H1 (cell line): ENCODE measurements at regions not wholly inside any gene's neighbourhood (a gene's known extent, or its start where the extent isn't known, plus 50 kb on each side); places are given as distances from the start of the nearest gene placed in this dataset.
A peak's percentile ranks its signal among the peaks of the same experiment; 100 is the strongest.

Experiments used
- CTCF ChIA-PET: fragments of 300-600 bp; sonication (Branson Sonifier 250); formaldehyde crosslinking; loops from one replicate; lab custom pipeline; 2021; ENCODE audit not compliant: partially characterized antibody; lab: Charles Lee
- POLR2A ChIA-PET: fragments of 300-600 bp; sonication (Branson Sonifier 250); formaldehyde crosslinking; loops from one replicate; lab custom pipeline; 2021; ENCODE audit warnings: inconsistent platforms; ENCODE audit not compliant: partially characterized antibody; lab: Charles Lee
- DNase-seq, 2 experiments: peaks; one replicate each; pipeline versions ENCODE4 v3.0.0 to v3.0.0-alpha.2; 2010 to 2022; ENCODE audit warnings: low spot score in 2 of 2, low read depth in 1 of 2, mixed read lengths in 1 of 2
- FAIRE-seq: peaks from 2 replicates; lab custom pipeline; 2011; peaks lifted over from hg19 to GRCh38; lab: Jason Lieb, UNC
- H2AFZ ChIP-seq: 2 replicates; pipeline ENCODE4 v1.8.1; 2012; ENCODE audit warnings: low read length, inconsistent platforms
- H2AK5ac ChIP-seq: 2 replicates; pipeline ENCODE4 v1.6.1; 2013; ENCODE audit warnings: low read depth, low read length
- H2BK120ac ChIP-seq: replicated peaks from 2 replicates; pipeline ENCODE3; 2013; ENCODE audit warnings: low read depth, low read length, inconsistent platforms
- H2BK12ac ChIP-seq: 2 replicates; pipeline ENCODE4 v1.6.1; 2013; ENCODE audit warnings: low read depth, low read length
- H2BK15ac ChIP-seq: 2 replicates; pipeline ENCODE4 v1.6.1; 2013; ENCODE audit warnings: low read length
- H2BK20ac ChIP-seq: 2 replicates; pipeline ENCODE4 v1.6.1; 2013; ENCODE audit warnings: low read length
- H2BK5ac ChIP-seq: 2 replicates; pipeline ENCODE4 v1.6.1; 2013; ENCODE audit warnings: low read depth, low read length
- H3K14ac ChIP-seq: 2 replicates; pipeline ENCODE4 v1.6.1; 2013; ENCODE audit warnings: inconsistent platforms; ENCODE audit not compliant: insufficient read length
- H3K18ac ChIP-seq: 2 replicates; pipeline ENCODE4 v1.6.1; 2013; ENCODE audit warnings: low read length; ENCODE audit errors: extremely low read depth
- H3K23ac ChIP-seq: 2 replicates; pipeline ENCODE4 v1.6.1; 2013; ENCODE audit warnings: inconsistent platforms; ENCODE audit not compliant: insufficient read length
- H3K23me2 ChIP-seq: 2 replicates; pipeline ENCODE4 v1.6.1; 2013; ENCODE audit warnings: low read depth, low read length
- H3K27ac ChIP-seq: 2 replicates; pipeline ENCODE4 v1.6.1; 2011; ENCODE audit warnings: low read depth, low read length, inconsistent platforms
- H3K27me3 ChIP-seq, 4 experiments: replicated peaks in 1 of 4; 1 replicate in 1 of 4; 2 replicates in 3 of 4; pipeline versions ENCODE4 v1.6.1 to v1.8.1; 2011 to 2013; ENCODE audit warnings: low read length in 3 of 4, mild to moderate bottlenecking in 3 of 4, inconsistent platforms in 2 of 4, mixed read lengths in 2 of 4, moderate library complexity in 1 of 4; ENCODE audit not compliant: control insufficient read depth in 3 of 4, insufficient read depth in 3 of 4; ENCODE audit errors: extremely low read depth in 1 of 4
- H3K36me3 ChIP-seq, 4 experiments: 2 replicates each; pipeline versions ENCODE4 v1.6.1 to v1.8.1; 2011 to 2013; ENCODE audit warnings: mild to moderate bottlenecking in 4 of 4, low read length in 3 of 4, moderate library complexity in 2 of 4, control low read depth in 1 of 4, inconsistent platforms in 1 of 4; ENCODE audit not compliant: insufficient read depth in 4 of 4, control insufficient read depth in 2 of 4
- H3K4ac ChIP-seq: replicated peaks from 2 replicates; pipeline ENCODE3; 2013; ENCODE audit warnings: low read length, low read depth, mixed read lengths, inconsistent platforms; ENCODE audit not compliant: insufficient read length
- H3K4me1 ChIP-seq, 4 experiments: replicated peaks in 1 of 4; 1 replicate in 1 of 4; 2 replicates in 3 of 4; pipeline versions ENCODE4 v1.6.1 to v1.8.1; 2011 to 2013; ENCODE audit warnings: low read length in 3 of 4, inconsistent platforms in 2 of 4, mixed read lengths in 1 of 4; ENCODE audit not compliant: insufficient read depth in 4 of 4, control insufficient read depth in 3 of 4
- H3K4me2 ChIP-seq, 2 experiments: 2 replicates each; pipeline versions ENCODE4 v1.6.1 to v1.8.1; 2011 to 2013; ENCODE audit warnings: low read depth in 2 of 2, low read length in 2 of 2, control low read depth in 1 of 2, inconsistent platforms in 1 of 2, mild to moderate bottlenecking in 1 of 2; ENCODE audit not compliant: insufficient read depth in 1 of 2
- H3K4me3 ChIP-seq, 4 experiments: fragments of 200-600, 300-600 bp in 1 of 4; sonication (generic), shearing (Covaris generic), sonication (Bioruptor Twin) in 1 of 4; 2 replicates each; pipeline versions ENCODE4 v1.5.1 to v1.8.1; 2011 to 2016; ENCODE audit warnings: low read length in 4 of 4, low read depth in 3 of 4, control low read depth in 2 of 4, inconsistent platforms in 2 of 4, mild to moderate bottlenecking in 2 of 4, mixed read lengths in 1 of 4, moderate library complexity in 1 of 4; ENCODE audit not compliant: insufficient read depth in 2 of 4; ENCODE audit errors: extremely low read depth in 1 of 4
- H3K56ac ChIP-seq: replicated peaks from 2 replicates; pipeline ENCODE3; 2013; ENCODE audit warnings: low read depth, mild to moderate bottlenecking, mixed read lengths, low read length, inconsistent platforms; ENCODE audit not compliant: insufficient read length
- H3K79me1 ChIP-seq: 2 replicates; pipeline ENCODE4 v1.6.1; 2013; ENCODE audit warnings: low read depth, low read length, control low read depth
- H3K79me2 ChIP-seq, 2 experiments: 2 replicates each; pipeline versions ENCODE4 v1.6.1 to v1.8.1; 2012 to 2013; ENCODE audit warnings: low read length in 2 of 2, mild to moderate bottlenecking in 2 of 2, inconsistent platforms in 1 of 2; ENCODE audit not compliant: insufficient read depth in 2 of 2, control insufficient read depth in 1 of 2
- H3K9ac ChIP-seq, 4 experiments: replicated peaks in 1 of 4; 1 replicate in 1 of 4; 2 replicates in 3 of 4; pipeline versions ENCODE4 v1.6.1 to v1.8.1; 2011 to 2013; ENCODE audit warnings: low read depth in 3 of 4, low read length in 3 of 4, control low read depth in 2 of 4, mild to moderate bottlenecking in 2 of 4, moderate library complexity in 2 of 4, inconsistent platforms in 1 of 4; ENCODE audit errors: extremely low read depth in 1 of 4
- H3K9me3 ChIP-seq, 2 experiments: 2 replicates each; pipeline versions ENCODE4 v1.6.1 to v1.8.1; 2012 to 2013; ENCODE audit warnings: mild to moderate bottlenecking in 2 of 2, moderate library complexity in 2 of 2, control low read depth in 1 of 2, inconsistent platforms in 1 of 2, low read depth in 1 of 2, low read length in 1 of 2, mixed read lengths in 1 of 2; ENCODE audit not compliant: insufficient read depth in 2 of 2
- H4K20me1 ChIP-seq, 2 experiments: replicated peaks in 1 of 2; 2 replicates each; pipeline versions ENCODE3 to v1.8.1; 2011 to 2013; ENCODE audit warnings: inconsistent platforms in 2 of 2, low read length in 2 of 2, mild to moderate bottlenecking in 1 of 2; ENCODE audit not compliant: insufficient read depth in 2 of 2, control insufficient read depth in 1 of 2
- H4K5ac ChIP-seq: 2 replicates; pipeline ENCODE4 v1.6.1; 2013; ENCODE audit warnings: low read length, low read depth, mixed read lengths, inconsistent platforms; ENCODE audit not compliant: insufficient read length
- H4K8ac ChIP-seq: 2 replicates; pipeline ENCODE4 v1.8.0; 2013; ENCODE audit warnings: mild to moderate bottlenecking, moderate library complexity, low read length, inconsistent platforms; ENCODE audit not compliant: insufficient read depth; ENCODE audit errors: extremely low read depth
- H4K91ac ChIP-seq: replicated peaks from 2 replicates; pipeline ENCODE3; 2013; ENCODE audit warnings: low read length, mixed read lengths, inconsistent platforms; ENCODE audit not compliant: insufficient read length
- SRF ChIP-seq: IDR thresholded peaks from 2 replicates; pipeline ENCODE4 v1.6.1; 2011; ENCODE audit warnings: mild to moderate bottlenecking, low read depth, low read length, moderate library complexity
- YY1 ChIP-seq: IDR thresholded peaks from 2 replicates; pipeline ENCODE4 v1.6.1; 2011; ENCODE audit warnings: low read depth, mild to moderate bottlenecking, low read length
- WGBS, 2 experiments: shearing (Covaris generic) in 1 of 2; methylation state at CpG; one replicate each; pipeline versions ENCODE4 v1.1.6 to v1.1.7; 2013 to 2015; ENCODE audit warnings: low lambda C conversion rate in 2 of 2, mixed read lengths in 2 of 2, inconsistent platforms in 1 of 2, low coverage in 1 of 2, missing lambda C conversion rate in 1 of 2; ENCODE audit not compliant: insufficient replicate concordance in 2 of 2, insufficient coverage in 1 of 2, insufficient read length in 1 of 2; ENCODE audit errors: extremely low coverage in 1 of 2, missing lambda C conversion rate in 1 of 2; 5-methylcytosine and 5-hydroxymethylcytosine counted together

DNA sequence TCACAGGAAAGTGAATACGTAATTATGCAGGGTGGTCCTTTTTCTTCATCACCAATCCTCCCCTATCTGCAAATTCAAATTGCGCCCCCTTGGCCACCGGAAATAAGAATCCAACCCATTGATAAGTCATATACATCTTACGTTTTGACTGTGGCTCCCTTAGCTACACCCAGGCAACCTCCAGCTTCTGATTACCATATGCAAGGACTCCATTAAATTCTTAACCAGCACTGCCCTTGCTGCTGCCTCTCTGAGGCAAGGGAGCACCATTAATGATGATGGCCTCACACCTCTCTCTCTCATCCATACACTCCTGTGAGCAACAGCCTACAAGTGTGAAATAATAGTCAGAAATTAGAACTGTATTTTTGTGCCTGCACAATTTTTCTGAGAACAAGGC, 106.0 kb upstream of the NOCT start:
- Histone ChIP-seq H3K56ac (no peak overlapping the region), H3K9ac (no peak overlapping the region), H3K18ac (no peak overlapping the region), H3K4me3 (no peak overlapping the region), H4K5ac (no peak overlapping the region), H2BK12ac (no peak overlapping the region), H2BK5ac (no peak overlapping the region), H3K4me1 (peaks cover 0 to 6% (median 2%) of the 10 kb centered on the region in 4 experiments; a peak in 2 of 7 replicates), H3K79me2 (no peaks in the 10 kb centered on the region), H4K91ac (no peak overlapping the region), H2BK120ac (no peak overlapping the region), H3K36me3 (peaks cover 0 to 3% (median 0%) of the 10 kb centered on the region in 4 experiments; a peak in 1 of 8 replicates), H3K23me2 (no peaks in the 10 kb centered on the region), H4K20me1 (no peaks in the 10 kb centered on the region), H4K8ac (no peak overlapping the region), H2BK20ac (no peak overlapping the region), H3K9me3 (peaks cover 5 to 6% of the 10 kb centered on the region in 2 experiments; a peak in 3 of 4 replicates), H3K23ac (no peak overlapping the region), H3K79me1 (no peaks in the 10 kb centered on the region), H2AK5ac (no peak overlapping the region), H2BK15ac (no peak overlapping the region), H3K4me2 (no peak overlapping the region; a peak in 1 of 4 replicates), H3K27me3 (no peaks in the 10 kb centered on the region), H3K27ac (no peak overlapping the region), H3K14ac (no peak overlapping the region), H3K4ac (no peak overlapping the region), H2AFZ (no peak overlapping the region)
- TF ChIP-seq YY1 (peak; percentile 55; the same call in 1 of the 2 replicates), SRF (no peak)
- CTCF ChIA-PET, result interaction anchor here (0.6 to 5.5 kb wide), 10 partner anchors 9 to 1092 kb away, joined by 3 to 18 read pairs (median 4); no protein-coding TSS in a partner anchor
- FAIRE-seq (no peak), DNase-seq (no peak)
- POLR2A ChIA-PET, result interaction anchor here (0.6 to 1.1 kb wide), 2 partner anchors 61 to 107 kb away, joined by 3 to 4 read pairs; no protein-coding TSS in a partner anchor
- 77% methylated on average over 4 of the region's 4 CpGs; no CpG with 5 or more reads in 1 of the 2 experiments for WGBS, 2 experiments
